Fibroblast of lung (primary cell): ENCODE measurements at regions not wholly inside any gene's neighbourhood (a gene's known extent, or its start where the extent isn't known, plus 50 kb on each side); places are given as distances from the start of the nearest gene placed in this dataset.

Experiments
- CTCF ChIP-seq, 2 donors: IDR thresholded peaks in 1 of 2; conservative IDR thresholded peaks in 1 of 2; 1 replicate in 1 of 2; 2 replicates in 1 of 2; pipeline ENCODE4 v1.5.1; 2011 to 2012; ENCODE audit warnings: low read length in 2 of 2, control low read depth in 1 of 2, inconsistent platforms in 1 of 2, low read depth in 1 of 2, mild to moderate bottlenecking in 1 of 2
- EZH2 ChIP-seq: IDR thresholded peaks from 2 replicates; pipeline ENCODE4 v1.5.1; 2012; ENCODE audit warnings: low read length, control low read depth, mild to moderate bottlenecking; ENCODE audit errors: missing control alignments

- TF ChIP-seq CTCF (conservative IDR thresholded peaks at IDR 0.05 in 1 of 2, IDR thresholded peaks at IDR 0.05 in 1 of 2; ENCODE audit: low read depth in 1 of 2, low read length in 2 of 2) = no peak
- TF ChIP-seq EZH2 = no peak
These were observed 235.5 kb upstream of the THRB start for GRCh38 chr3:24730173-24730572.
